Natural killer cell (primary cell): ENCODE measurements at regions not wholly inside any gene's neighbourhood (a gene's known extent, or its start where the extent isn't known, plus 50 kb on each side); places are given as distances from the start of the nearest gene placed in this dataset.
A peak's percentile ranks its signal among the peaks of the same experiment; 100 is the strongest.
"Not testable (repeated sequence)": the region's sequence is repeated elsewhere in the genome, so short reads cannot be mapped to it uniquely, and the experiment has no call there.

Experiments
- ATAC-seq, 3 donors: fragments of 150-1000 bp in 2 of 3; fragments of 200-7000 bp in 1 of 3; cut with Tn5 transposase; 1 replicate in 1 of 3; 2 replicates in 2 of 3; pipeline ENCODE4 v1.10.0; 2021; ENCODE audit warnings: mild to moderate bottlenecking in 2 of 3, moderate library complexity in 2 of 3
- DNase-seq, 2 donors: peaks; one replicate each; pipeline versions ENCODE4 v3.0.0 to v3.0.0-alpha.2; 2013 to 2021; ENCODE audit warnings: mixed read lengths in 1 of 2
- H3K27ac ChIP-seq: one replicate; pipeline ENCODE4 v1.5.1; 2013; ENCODE audit warnings: mild to moderate bottlenecking, low read length
- H3K27me3 ChIP-seq: one replicate; pipeline ENCODE4 v1.6.1; 2013; ENCODE audit warnings: low read length; ENCODE audit not compliant: control insufficient read depth, insufficient read depth
- H3K36me3 ChIP-seq: one replicate; pipeline ENCODE4 v1.6.1; 2013; ENCODE audit warnings: low read length; ENCODE audit not compliant: control insufficient read depth, insufficient read depth
- H3K4me1 ChIP-seq: one replicate; pipeline ENCODE4 v1.6.1; 2013; ENCODE audit warnings: low read length; ENCODE audit not compliant: control insufficient read depth, insufficient read depth
- H3K4me3 ChIP-seq: one replicate; pipeline ENCODE4 v1.5.1; 2013; ENCODE audit warnings: low read length
- H3K9me3 ChIP-seq: one replicate; pipeline ENCODE4 v1.6.1; 2013; ENCODE audit warnings: low read length; ENCODE audit not compliant: control insufficient read depth, insufficient read depth
- H3K27ac Mint-ChIP-seq, 2 donors: one replicate each; pipeline ENCODE4 v1.8.0; 2022; ENCODE audit warnings: mild to moderate bottlenecking in 2 of 2, mixed read lengths in 2 of 2, moderate library complexity in 1 of 2
- H3K27me3 Mint-ChIP-seq, 2 donors: one replicate each; pipeline ENCODE4 v1.8.0; 2022; ENCODE audit warnings: low read depth in 2 of 2, mixed read lengths in 2 of 2
- H3K36me3 Mint-ChIP-seq: one replicate; pipeline ENCODE4 v1.8.0; 2022; ENCODE audit warnings: mixed read lengths
- H3K4me1 Mint-ChIP-seq, 2 donors: one replicate each; pipeline ENCODE4 v1.8.0; 2022; ENCODE audit warnings: mixed read lengths in 2 of 2
- H3K4me3 Mint-ChIP-seq: one replicate; pipeline ENCODE4 v1.8.0; 2022; ENCODE audit warnings: mild to moderate bottlenecking, moderate library complexity, mixed read lengths
- H3K9me3 Mint-ChIP-seq, 2 donors: one replicate each; pipeline ENCODE4 v1.8.0; 2022; ENCODE audit warnings: mixed read lengths in 2 of 2
- WGBS: methylation state at CpG from one replicate; pipeline ENCODE4 v1.1.7; 2013; ENCODE audit warnings: missing lambda C conversion rate; ENCODE audit not compliant: insufficient coverage; 5-methylcytosine and 5-hydroxymethylcytosine counted together
- intact Hi-C: fragments of 100-400 bp; cut with micrococcal nuclease; formaldehyde crosslinking; loops from one replicate; pipeline ENCODE4 v1.14.2; 2022
- TF ChIP-seq, protein P1 (sequence below): fragments of 200-600 bp; IDR thresholded peaks from one replicate; pipeline ENCODE4 v1.8.0; 2022; ENCODE audit warnings: antibody characterized with exemption

DNA sequence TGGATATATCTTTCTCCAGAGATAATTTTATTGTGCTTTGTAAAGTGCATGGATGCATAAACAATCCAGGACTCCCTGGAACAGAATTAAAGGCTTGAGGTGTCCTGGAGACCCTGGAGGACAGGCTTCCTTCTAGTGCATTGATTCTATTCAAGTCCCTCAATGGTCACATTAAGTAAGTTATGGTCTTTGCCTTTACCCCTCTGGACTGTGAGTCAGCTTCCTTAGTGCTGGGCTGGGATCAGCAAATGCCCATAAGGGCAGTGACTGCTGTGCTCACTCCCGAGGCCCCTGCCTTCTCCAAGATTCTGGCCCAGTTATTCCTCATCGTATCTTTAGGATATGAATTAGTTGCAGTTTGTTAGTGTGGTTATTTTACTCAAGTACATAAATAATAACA lies 178.7 kb upstream of the PRSS58 start:
- Mint-ChIP-seq H3K4me3 (no peak overlapping the region), H3K27ac (no peak overlapping the region), H3K36me3 (no peaks in the 10 kb centered on the region), H3K9me3 (no peaks in the 10 kb centered on the region), H3K27me3 (peaks cover 0 to 3% of the 10 kb centered on the region in 2 donors), H3K4me1 (peaks cover 11 to 41% of the 10 kb centered on the region in 2 donors)
- Histone ChIP-seq H3K4me3 (no peak overlapping the region), H3K9me3 (no peaks in the 10 kb centered on the region), H3K4me1 (peaks cover 13% of the 10 kb centered on the region), H3K36me3 (no peaks in the 10 kb centered on the region), H3K27me3 (no peaks in the 10 kb centered on the region), H3K27ac (no peak overlapping the region)
- TF ChIP-seq, protein P1, sequence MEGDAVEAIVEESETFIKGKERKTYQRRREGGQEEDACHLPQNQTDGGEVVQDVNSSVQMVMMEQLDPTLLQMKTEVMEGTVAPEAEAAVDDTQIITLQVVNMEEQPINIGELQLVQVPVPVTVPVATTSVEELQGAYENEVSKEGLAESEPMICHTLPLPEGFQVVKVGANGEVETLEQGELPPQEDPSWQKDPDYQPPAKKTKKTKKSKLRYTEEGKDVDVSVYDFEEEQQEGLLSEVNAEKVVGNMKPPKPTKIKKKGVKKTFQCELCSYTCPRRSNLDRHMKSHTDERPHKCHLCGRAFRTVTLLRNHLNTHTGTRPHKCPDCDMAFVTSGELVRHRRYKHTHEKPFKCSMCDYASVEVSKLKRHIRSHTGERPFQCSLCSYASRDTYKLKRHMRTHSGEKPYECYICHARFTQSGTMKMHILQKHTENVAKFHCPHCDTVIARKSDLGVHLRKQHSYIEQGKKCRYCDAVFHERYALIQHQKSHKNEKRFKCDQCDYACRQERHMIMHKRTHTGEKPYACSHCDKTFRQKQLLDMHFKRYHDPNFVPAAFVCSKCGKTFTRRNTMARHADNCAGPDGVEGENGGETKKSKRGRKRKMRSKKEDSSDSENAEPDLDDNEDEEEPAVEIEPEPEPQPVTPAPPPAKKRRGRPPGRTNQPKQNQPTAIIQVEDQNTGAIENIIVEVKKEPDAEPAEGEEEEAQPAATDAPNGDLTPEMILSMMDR, result no peak
- intact Hi-C loops, result no loop called here
- DNase-seq (no peak), ATAC-seq (no peak)
- WGBS, result 89% methylated on average over 1 of the region's 2 CpGs

- intact Hi-C loops, H3K27ac Mint-ChIP-seq, ATAC-seq, H3K9me3 Mint-ChIP-seq, H3K36me3 Mint-ChIP-seq, H3K36me3 ChIP-seq, DNase-seq, H3K27ac ChIP-seq, H3K27me3 ChIP-seq, H3K4me3 ChIP-seq, H3K27me3 Mint-ChIP-seq, H3K4me1 ChIP-seq, H3K4me3 Mint-ChIP-seq, H3K9me3 ChIP-seq: not testable (repeated sequence)
- 70% methylated on average over 5 of the region's 5 CpGs for WGBS
- peaks cover 11 to 31% of the 10 kb centered on the region in 2 donors for H3K4me1 Mint-ChIP-seq
These were observed 177.7 kb upstream of the PRSS58 start for GRCh38 chr7:142435606-142436005.

DNA sequence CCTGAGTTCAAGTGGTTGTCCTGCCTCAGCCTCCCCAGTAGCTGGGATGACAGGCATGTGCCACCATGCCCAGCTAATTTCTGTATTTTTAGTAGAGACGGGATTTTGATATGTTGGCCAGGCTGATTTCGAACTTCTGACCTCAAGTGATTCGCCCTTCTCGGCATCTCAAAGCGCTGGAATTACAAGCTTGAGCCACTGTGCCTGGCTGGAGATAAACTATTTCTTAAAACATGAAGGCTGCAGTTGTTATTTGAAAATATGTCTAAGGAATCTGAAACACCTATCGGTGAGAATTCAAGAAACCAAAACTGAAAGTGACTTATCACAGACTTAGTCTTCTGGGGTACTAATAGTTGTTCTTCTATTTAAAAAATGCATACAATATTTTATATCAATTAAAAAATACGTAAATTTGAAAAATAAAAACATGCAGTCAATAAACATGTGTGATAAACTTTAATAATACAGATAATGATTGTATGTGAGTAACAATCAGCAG lies 176.9 kb upstream of the PRSS58 start:
- Histone ChIP-seq H3K9me3 (no peaks in the 10 kb centered on the region), H3K36me3 (no peaks in the 10 kb centered on the region), H3K4me1 (peaks cover 9% of the 10 kb centered on the region), H3K4me3 (no peak overlapping the region), H3K27me3 (no peaks in the 10 kb centered on the region), H3K27ac (no peak overlapping the region)
- intact Hi-C loops, result no loop called here
- Mint-ChIP-seq H3K36me3 (no peaks in the 10 kb centered on the region), H3K9me3 (no peaks in the 10 kb centered on the region), H3K27ac (peak overlapping the region in 1 of 2 donors; percentile 42), H3K27me3 (peaks cover 0 to 10% of the 10 kb centered on the region in 2 donors), H3K4me1 (peaks cover 11 to 31% of the 10 kb centered on the region in 2 donors), H3K4me3 (peak overlapping the region; percentile 81)
- ATAC-seq (peak in 1 of 3 donors; percentile 50), DNase-seq (no peak)
- 90% methylated on average over 5 of the region's 7 CpGs for WGBS
- TF ChIP-seq, protein P1, result no peak

GRCh38 chr7:142434133-142434532 lies 176.3 kb upstream of the PRSS58 start:
- H3K4me1 ChIP-seq, H3K9me3 ChIP-seq, intact Hi-C loops, H3K36me3 Mint-ChIP-seq, DNase-seq, H3K27ac ChIP-seq, H3K4me3 ChIP-seq, H3K36me3 ChIP-seq, H3K9me3 Mint-ChIP-seq, H3K27me3 ChIP-seq: not testable (repeated sequence)
- H3K4me3 Mint-ChIP-seq, result peak overlapping the region; percentile 81
- peak overlapping the region in 1 of 2 donors; percentile 42 for H3K27ac Mint-ChIP-seq
- ATAC-seq, result peak in 2 of 3 donors; percentile 52 to 57
- H3K4me1 Mint-ChIP-seq, result peaks cover 11 to 31% of the 10 kb centered on the region in 2 donors
- peaks cover 0 to 11% of the 10 kb centered on the region in 2 donors for H3K27me3 Mint-ChIP-seq
- WGBS, result 65% methylated on average over 5 of the region's 5 CpGs
